ENCODE measurements at regions not wholly inside any gene's neighbourhood (a gene's known extent, or its start where the extent isn't known, plus 50 kb on each side); places are given as distances from the start of the nearest gene placed in this dataset.

GRCh38 chr7:156206174-156206573 is 393.9 kb upstream of the SHH start:
- H3K4me2 ChIP-seq (ENCODE audit: low read depth, low read length, poor library complexity, severe bottlenecking), result no peak overlapping the region
- H3K36me3 ChIP-seq (ENCODE audit: low read length), result no peaks in the 10 kb centered on the region
- no peaks in the 10 kb centered on the region for H3F3A ChIP-seq (ENCODE audit: insufficient read depth)
- H4K20me1 ChIP-seq (ENCODE audit: low read depth, low read length), result no peaks in the 10 kb centered on the region
- no peak overlapping the region for H3K9ac ChIP-seq (ENCODE audit: low read length)
- no peak overlapping the region for H3K27ac ChIP-seq (ENCODE audit: low read depth, low read length)
- H3K9me2 ChIP-seq (replicated peaks; ENCODE audit: insufficient read depth, low read length), result no peaks in the 10 kb centered on the region
- no peaks in the 10 kb centered on the region for H3K9me3 ChIP-seq (ENCODE audit: insufficient read depth, low read length)
- no peak overlapping the region for H3K4me3 ChIP-seq (ENCODE audit: insufficient read depth, low read length, poor library complexity, severe bottlenecking)
- no peaks in the 10 kb centered on the region for H3K27me3 ChIP-seq (ENCODE audit: low read length)
- TF ChIP-seq EZH2phosphoT487 (conservative IDR thresholded peaks at IDR 0.05; ENCODE audit: low read length) (no peak), CTCF (IDR thresholded peaks at IDR 0.05; ENCODE audit: insufficient read depth, low read length, poor library complexity, severe bottlenecking) (no peak)
- H2AFZ ChIP-seq (ENCODE audit: low read depth, low read length, severe bottlenecking), result no peak overlapping the region
- H3K79me2 ChIP-seq (ENCODE audit: insufficient read depth, low read length), result no peaks in the 10 kb centered on the region

DNA sequence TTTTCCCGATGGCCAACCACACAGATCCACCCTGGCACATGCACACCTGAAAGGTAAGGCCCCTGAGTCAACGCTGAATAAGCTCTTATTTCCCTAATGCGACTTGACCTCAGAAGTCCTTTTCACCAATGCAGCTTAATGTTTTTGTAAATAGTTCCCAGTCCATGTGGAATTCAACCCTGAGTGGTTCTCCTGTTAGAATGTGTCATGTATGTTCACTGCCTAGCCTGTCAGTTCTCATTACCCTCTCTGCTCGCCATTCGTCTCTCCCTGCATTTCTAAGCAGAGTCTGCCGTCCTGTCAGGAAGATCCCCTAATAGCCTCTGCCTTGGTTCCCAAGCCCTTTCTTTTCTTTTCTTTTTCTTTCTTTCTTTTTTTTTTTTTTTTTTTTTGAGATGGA is 392.6 kb upstream of the SHH start:
- Histone ChIP-seq H3K9ac (ENCODE audit: low read length) (no peak overlapping the region), H4K20me1 (ENCODE audit: low read depth, low read length) (no peaks in the 10 kb centered on the region), H3K9me2 (replicated peaks; ENCODE audit: insufficient read depth, low read length) (no peaks in the 10 kb centered on the region), H2AFZ (ENCODE audit: low read depth, low read length, severe bottlenecking) (no peak overlapping the region), H3K79me2 (ENCODE audit: insufficient read depth, low read length) (no peaks in the 10 kb centered on the region), H3K27ac (ENCODE audit: low read depth, low read length) (no peak overlapping the region), H3K9me3 (ENCODE audit: insufficient read depth, low read length) (no peaks in the 10 kb centered on the region), H3K27me3 (ENCODE audit: low read length) (no peaks in the 10 kb centered on the region), H3K4me3 (ENCODE audit: insufficient read depth, low read length, poor library complexity, severe bottlenecking) (no peak overlapping the region), H3K36me3 (ENCODE audit: low read length) (no peaks in the 10 kb centered on the region), H3K4me2 (ENCODE audit: low read depth, low read length, poor library complexity, severe bottlenecking) (no peak overlapping the region), H3F3A (ENCODE audit: insufficient read depth) (no peaks in the 10 kb centered on the region)
- TF ChIP-seq CTCF (IDR thresholded peaks at IDR 0.05; ENCODE audit: insufficient read depth, low read length, poor library complexity, severe bottlenecking) (no peak), EZH2phosphoT487 (conservative IDR thresholded peaks at IDR 0.05; ENCODE audit: low read length) (no peak)

- no peak overlapping the region for H3K4me3 ChIP-seq (ENCODE audit: insufficient read depth, low read length, poor library complexity, severe bottlenecking)
- no peaks in the 10 kb centered on the region for H3K79me2 ChIP-seq (ENCODE audit: insufficient read depth, low read length)
- H3K9me3 ChIP-seq (ENCODE audit: insufficient read depth, low read length), result no peaks in the 10 kb centered on the region
- no peaks in the 10 kb centered on the region for H3K27me3 ChIP-seq (ENCODE audit: low read length)
- no peaks in the 10 kb centered on the region for H3K9me2 ChIP-seq (replicated peaks; ENCODE audit: insufficient read depth, low read length)
- H3K9ac ChIP-seq (ENCODE audit: low read length), result no peak overlapping the region
- no peaks in the 10 kb centered on the region for H3F3A ChIP-seq (ENCODE audit: insufficient read depth)
- TF ChIP-seq EZH2phosphoT487 (conservative IDR thresholded peaks at IDR 0.05; ENCODE audit: low read length) (no peak), CTCF (IDR thresholded peaks at IDR 0.05; ENCODE audit: insufficient read depth, low read length, poor library complexity, severe bottlenecking) (no peak)
- H4K20me1 ChIP-seq (ENCODE audit: low read depth, low read length), result no peaks in the 10 kb centered on the region
- no peak overlapping the region for H2AFZ ChIP-seq (ENCODE audit: low read depth, low read length, severe bottlenecking)
- no peaks in the 10 kb centered on the region for H3K36me3 ChIP-seq (ENCODE audit: low read length)
- no peak overlapping the region for H3K27ac ChIP-seq (ENCODE audit: low read depth, low read length)
- H3K4me2 ChIP-seq (ENCODE audit: low read depth, low read length, poor library complexity, severe bottlenecking), result no peak overlapping the region
Measured at GRCh38 chr7:156203923-156204322, 391.7 kb upstream of the SHH start.

GRCh38 chr7:156198277-156198676 is 386.0 kb upstream of the SHH start:
- no peak overlapping the region for H3K27ac ChIP-seq (ENCODE audit: low read depth, low read length)
- no peaks in the 10 kb centered on the region for H3K9me3 ChIP-seq (ENCODE audit: insufficient read depth, low read length)
- no peak overlapping the region for H3K4me3 ChIP-seq (ENCODE audit: insufficient read depth, low read length, poor library complexity, severe bottlenecking)
- H3K9me2 ChIP-seq (replicated peaks; ENCODE audit: insufficient read depth, low read length), result no peaks in the 10 kb centered on the region
- no peaks in the 10 kb centered on the region for H4K20me1 ChIP-seq (ENCODE audit: low read depth, low read length)
- no peak for TF ChIP-seq CTCF (IDR thresholded peaks at IDR 0.05; ENCODE audit: insufficient read depth, low read length, poor library complexity, severe bottlenecking)
- no peak overlapping the region for H3K4me2 ChIP-seq (ENCODE audit: low read depth, low read length, poor library complexity, severe bottlenecking)
- H3K9ac ChIP-seq (ENCODE audit: low read length), result no peak overlapping the region
- H3F3A ChIP-seq (ENCODE audit: insufficient read depth), result no peaks in the 10 kb centered on the region
- H2AFZ ChIP-seq (ENCODE audit: low read depth, low read length, severe bottlenecking), result no peak overlapping the region
- H3K27me3 ChIP-seq (ENCODE audit: low read length), result no peaks in the 10 kb centered on the region
- no peaks in the 10 kb centered on the region for H3K36me3 ChIP-seq (ENCODE audit: low read length)
- H3K79me2 ChIP-seq (ENCODE audit: insufficient read depth, low read length), result no peaks in the 10 kb centered on the region
